Stimulated activated CD4-positive, alpha-beta T cell treated with anti-CD3 and anti-CD28 coated beads, Interleukin-4, amount 100 ng/mL, for 1 hour (primary cell): ENCODE measurements at regions not wholly inside any gene's neighbourhood (a gene's known extent, or its start where the extent isn't known, plus 50 kb on each side); places are given as distances from the start of the nearest gene placed in this dataset.

Experiments
- DNase-seq: peaks from one replicate; pipeline ENCODE4 v3.0.0-alpha.2; 2020

GRCh38 chr18:41618147-41618546 is 336.9 kb upstream of the PIK3C3 start:
- DNase-seq, result no peak

- no peak for DNase-seq
Observed at GRCh38 chr18:41617647-41618046, 337.4 kb upstream of the PIK3C3 start.

GRCh38 chr18:41613003-41613609 is 341.9 kb upstream of the PIK3C3 start:
- DNase-seq, result no peak

- no peak for DNase-seq
Observed at GRCh38 chr18:41604964-41605363, 350.1 kb upstream of the PIK3C3 start.

- no peak for DNase-seq
Observed at GRCh38 chr18:41602034-41602433, 353.0 kb upstream of the PIK3C3 start.

GRCh38 chr18:41600693-41601391 is 354.2 kb upstream of the PIK3C3 start:
- no peak for DNase-seq

GRCh38 chr18:41599466-41599865 is 355.6 kb upstream of the PIK3C3 start:
- no peak for DNase-seq

- no peak for DNase-seq
Observed at GRCh38 chr18:41594582-41594981, 360.5 kb upstream of the PIK3C3 start.

- DNase-seq, result no peak
Observed at GRCh38 chr18:41593171-41593675, 361.8 kb upstream of the PIK3C3 start.

GRCh38 chr18:41587976-41588375 is 367.1 kb upstream of the PIK3C3 start:
- DNase-seq, result no peak

- no peak for DNase-seq
Observed at GRCh38 chr18:41585512-41585911, 369.5 kb upstream of the PIK3C3 start.

- no peak for DNase-seq
Observed at GRCh38 chr18:41579185-41579584, 375.8 kb upstream of the PIK3C3 start.

GRCh38 chr18:41577529-41577928 is 377.5 kb upstream of the PIK3C3 start:
- DNase-seq, result no peak

GRCh38 chr18:41576643-41577042 is 378.4 kb upstream of the PIK3C3 start:
- no peak for DNase-seq

GRCh38 chr18:41569867-41570266 is 385.2 kb upstream of the PIK3C3 start:
- no peak for DNase-seq

GRCh38 chr18:41561961-41562360 is 393.1 kb upstream of the PIK3C3 start:
- no peak for DNase-seq

- no peak for DNase-seq
Observed at GRCh38 chr18:41558715-41559114, 396.3 kb upstream of the PIK3C3 start.

- DNase-seq, result no peak
Observed at GRCh38 chr18:41553716-41554115, 401.3 kb upstream of the PIK3C3 start.

GRCh38 chr18:41548521-41549260 is 406.3 kb upstream of the PIK3C3 start:
- no peak for DNase-seq

GRCh38 chr18:41545091-41545888 is 409.7 kb upstream of the PIK3C3 start:
- DNase-seq, result no peak

GRCh38 chr18:41543815-41544214 is 411.2 kb upstream of the PIK3C3 start:
- DNase-seq, result no peak

GRCh38 chr18:41540237-41540871 is 414.7 kb upstream of the PIK3C3 start:
- no peak for DNase-seq

GRCh38 chr18:41538751-41539150 is 416.3 kb upstream of the PIK3C3 start:
- no peak for DNase-seq
